Ecto neural progenitor cell (in vitro differentiated cells): ENCODE measurements at regions not wholly inside any gene's neighbourhood (a gene's known extent, or its start where the extent isn't known, plus 50 kb on each side); places are given as distances from the start of the nearest gene placed in this dataset.

Experiments
- DNase-seq: peaks from one replicate; pipeline ENCODE4 v3.0.0-alpha.2; 2018; ENCODE audit warnings: low spot score

DNA sequence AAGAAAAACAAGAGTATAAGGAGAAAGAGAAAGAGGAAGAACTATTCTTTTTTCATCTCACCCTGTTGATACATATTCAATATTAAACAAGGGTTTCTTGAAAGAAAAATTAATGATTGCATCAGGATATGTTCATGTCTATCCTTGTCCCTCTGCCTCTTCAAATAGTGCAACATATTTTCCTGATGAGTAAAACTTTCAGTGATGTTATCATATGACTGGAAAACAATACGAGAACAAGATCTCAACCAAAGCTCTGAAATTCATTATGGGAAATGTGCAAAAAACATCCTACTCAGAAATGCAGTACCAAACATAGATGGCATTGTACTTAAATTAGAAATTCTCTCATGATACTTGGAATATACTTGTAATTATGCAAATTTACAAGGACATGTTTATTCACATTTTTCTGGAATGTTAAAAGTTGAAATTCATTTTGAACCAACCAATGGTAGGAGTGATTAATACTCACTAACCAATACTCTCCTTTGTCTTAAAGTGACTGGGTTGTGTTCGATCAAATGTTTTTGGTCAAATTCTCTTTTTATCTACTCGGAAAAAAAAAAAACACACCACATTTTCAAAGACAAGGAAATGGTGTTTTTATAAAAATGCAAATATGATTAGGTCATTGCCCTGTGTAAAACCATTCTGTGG is 148.9 kb upstream of the GULP1 start:
- no peak for DNase-seq

DNA sequence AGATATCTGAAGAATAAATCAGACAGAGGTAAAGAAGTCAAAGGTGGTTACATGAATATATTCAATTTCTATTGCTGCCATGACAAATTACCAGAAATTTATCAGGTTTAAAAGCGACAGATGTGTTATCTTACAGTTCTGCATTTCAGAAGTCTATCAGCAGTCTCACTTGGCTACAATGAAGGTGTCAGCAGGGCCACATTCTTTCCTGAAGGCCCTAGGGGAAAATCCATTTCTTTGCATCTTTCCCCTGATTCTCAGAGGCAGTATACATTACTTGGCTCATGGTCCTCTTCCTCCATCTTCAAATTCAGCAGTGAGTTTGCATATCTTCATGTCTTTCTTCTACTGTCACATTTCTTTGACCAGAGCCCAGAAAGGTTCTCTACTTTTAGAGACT is 145.8 kb upstream of the GULP1 start:
- DNase-seq = no peak

DNA sequence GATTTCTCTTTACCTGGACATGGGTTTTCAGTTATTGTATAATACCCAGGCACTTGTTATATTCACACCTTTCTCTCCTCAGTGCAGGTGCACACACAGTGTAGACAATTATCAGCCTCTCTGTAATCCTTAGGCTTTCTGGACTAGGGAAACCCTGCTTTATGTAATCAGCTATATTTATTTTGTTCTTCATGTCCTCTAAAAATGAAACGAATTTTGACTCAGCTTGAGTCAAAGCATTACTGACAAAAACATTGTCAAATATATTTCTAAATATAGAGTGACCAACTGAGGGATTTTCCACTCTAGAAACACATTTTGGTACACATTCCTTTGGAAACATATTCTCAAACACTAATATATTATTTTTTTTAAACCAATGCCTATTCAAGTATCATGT is 144.8 kb upstream of the GULP1 start:
- no peak for DNase-seq

DNA sequence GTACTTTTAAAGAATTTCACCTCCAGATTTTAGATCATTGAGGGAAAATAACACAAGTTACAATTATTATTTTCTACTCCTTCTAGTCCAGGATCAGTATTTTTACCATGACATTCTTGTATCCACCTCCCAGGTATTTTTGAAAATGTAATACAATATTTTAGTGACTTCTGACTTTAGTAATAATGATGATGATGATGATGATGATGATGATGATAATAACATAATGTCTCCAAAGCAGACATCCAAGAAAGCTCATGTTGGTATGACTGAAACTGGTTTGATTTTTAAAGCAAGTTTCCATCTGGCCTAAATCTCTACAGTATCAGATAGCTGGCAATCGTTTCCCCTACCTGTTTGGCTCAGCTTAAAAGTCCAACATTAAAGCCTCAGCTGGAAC is 140.0 kb upstream of the GULP1 start:
- no peak for DNase-seq

DNA sequence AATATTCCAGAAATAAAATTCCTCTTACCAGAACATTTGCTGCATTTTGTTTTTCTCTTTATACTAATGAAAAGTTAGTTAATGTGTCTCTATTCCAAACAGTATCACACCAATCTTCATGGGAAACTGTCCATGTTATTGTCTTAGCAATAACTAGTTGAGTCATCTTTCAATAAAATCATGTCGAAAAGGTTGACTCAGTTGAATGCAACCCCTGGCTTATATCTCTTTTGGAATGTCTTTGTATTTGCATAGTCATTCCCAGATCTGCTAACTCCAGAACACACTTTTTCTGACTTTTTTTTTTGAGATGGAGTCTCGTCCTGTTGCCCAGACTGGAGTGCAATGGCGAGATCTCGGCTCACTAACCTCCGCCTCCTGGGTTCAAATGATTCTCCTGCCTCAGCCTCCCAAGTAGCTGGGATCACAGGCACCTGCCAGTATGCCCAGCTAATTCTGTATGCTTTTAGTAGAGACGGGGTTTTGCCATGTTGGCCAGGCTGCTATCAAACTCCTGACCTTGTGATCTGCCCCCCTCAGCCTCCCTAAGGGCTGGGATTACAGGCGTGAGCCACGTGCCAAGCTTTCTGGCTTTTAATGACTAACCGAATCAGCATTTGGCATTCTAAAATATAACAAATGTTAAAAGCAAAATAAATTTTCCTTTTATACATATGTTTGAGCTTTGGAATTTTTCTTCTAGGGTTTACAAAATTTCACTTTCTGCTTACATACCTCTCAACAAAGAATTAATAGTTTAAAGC is 133.2 kb upstream of the GULP1 start:
- DNase-seq = no peak

DNA sequence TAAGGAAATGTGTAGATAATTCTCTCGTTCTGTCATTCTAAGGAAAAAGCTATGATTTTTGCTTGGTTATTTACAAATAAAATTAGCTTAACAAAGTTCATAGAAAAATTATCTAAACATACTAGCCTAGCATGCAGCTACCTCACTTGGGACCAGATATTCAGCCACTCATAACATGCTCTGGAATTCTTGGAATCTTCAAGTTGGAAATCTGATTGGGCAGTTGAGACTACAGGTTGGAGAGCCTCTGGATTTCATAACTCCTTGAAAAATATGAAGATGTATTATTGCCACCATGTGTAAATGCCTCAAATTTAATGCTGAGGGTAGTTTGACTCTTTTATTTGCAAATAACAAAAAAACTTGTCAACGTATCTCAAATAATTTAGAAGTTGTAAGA is 132.2 kb upstream of the GULP1 start:
- no peak for DNase-seq

DNA sequence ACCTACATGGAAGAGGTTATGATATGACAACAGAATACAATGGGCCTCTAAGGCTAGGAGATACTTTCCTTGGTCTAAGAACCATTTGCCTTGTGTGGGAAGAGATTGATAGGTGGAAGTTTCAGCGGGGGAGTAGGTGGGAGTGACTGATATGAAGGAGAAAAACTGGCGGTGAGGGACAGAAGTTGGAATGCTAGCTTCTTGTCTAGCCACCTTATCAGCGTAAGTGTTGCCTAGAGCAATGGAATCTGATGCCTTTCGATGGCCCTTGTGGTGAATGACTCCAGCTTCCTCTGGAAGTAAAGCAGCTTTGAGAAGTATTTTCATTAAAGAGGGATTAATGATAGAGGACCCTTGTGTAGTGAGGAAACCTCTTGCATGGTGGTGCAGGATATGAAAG is 121.3 kb upstream of the GULP1 start:
- DNase-seq = no peak

DNA sequence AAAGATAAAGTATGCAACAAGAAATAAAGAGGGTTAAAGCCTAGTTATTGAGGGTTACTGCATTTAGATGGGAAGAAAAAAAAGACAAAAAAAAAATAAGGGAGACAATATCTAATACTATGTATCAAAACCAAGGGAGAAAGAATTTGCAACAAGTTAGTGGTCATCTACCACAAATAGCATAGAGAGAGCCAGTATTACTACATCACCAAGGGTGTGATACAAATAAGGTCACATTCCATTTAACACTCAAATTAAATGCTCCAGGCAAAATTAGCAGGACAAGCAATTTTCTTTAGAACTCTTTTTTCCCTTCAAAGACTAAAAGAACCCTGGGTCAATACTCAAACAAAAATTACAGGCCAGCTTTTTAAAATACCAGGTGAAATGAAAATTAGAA is 115.1 kb upstream of the GULP1 start:
- no peak for DNase-seq

DNA sequence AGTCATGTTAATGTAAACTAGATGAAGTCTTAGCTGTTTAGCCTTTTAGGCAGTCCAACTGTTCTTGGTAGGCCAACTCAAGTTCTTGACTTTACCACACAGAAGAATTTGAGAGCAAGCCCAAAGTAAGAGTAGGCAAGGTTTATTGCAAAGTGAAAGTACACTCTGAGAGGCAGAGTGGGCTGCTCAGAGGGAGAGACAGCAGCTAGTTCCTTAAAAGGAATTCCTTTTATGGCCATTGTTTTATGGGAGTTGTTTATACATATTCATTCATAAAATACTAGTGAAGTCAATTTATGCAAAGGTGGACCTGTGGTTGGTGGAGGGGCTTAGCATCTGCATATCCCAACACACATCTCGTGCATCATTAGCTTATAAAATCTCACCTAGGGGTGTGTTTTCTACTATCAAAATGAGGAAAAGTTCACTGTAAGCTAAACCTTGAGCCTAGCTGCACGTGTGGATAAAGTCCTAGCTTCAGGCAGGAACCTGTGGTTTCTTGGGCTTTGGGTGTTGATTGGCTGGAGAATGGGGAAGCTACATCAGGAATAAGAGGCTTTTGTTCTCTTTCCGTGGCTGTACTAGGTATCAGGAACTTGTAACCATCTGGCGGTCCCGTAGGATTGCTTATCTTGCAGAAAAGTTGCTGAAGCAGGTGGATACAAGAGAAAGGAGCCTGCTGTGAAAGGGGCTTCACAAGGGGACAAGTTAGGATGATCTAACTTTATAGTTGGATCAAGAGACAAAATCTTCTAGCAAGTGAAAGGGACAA is 110.4 kb upstream of the GULP1 start:
- no peak for DNase-seq

DNA sequence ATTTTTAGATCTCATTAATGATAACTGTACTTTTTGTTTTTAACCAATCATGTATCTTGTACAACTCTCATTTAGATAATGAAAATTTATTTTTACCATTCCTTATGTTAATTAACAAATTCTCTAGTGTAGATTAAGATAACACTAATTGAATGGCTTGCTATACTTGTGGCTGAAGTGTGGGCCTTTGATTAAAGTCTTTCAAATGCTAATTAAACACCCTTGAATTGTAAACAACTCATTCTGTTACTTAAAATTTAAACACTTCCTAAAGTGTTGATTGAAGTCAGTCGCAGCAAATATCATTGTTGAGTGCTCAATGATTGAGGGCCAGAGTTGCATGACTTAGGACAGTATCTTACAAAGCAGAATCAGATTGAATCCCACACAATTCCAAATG is 109.8 kb upstream of the GULP1 start:
- no peak for DNase-seq

DNA sequence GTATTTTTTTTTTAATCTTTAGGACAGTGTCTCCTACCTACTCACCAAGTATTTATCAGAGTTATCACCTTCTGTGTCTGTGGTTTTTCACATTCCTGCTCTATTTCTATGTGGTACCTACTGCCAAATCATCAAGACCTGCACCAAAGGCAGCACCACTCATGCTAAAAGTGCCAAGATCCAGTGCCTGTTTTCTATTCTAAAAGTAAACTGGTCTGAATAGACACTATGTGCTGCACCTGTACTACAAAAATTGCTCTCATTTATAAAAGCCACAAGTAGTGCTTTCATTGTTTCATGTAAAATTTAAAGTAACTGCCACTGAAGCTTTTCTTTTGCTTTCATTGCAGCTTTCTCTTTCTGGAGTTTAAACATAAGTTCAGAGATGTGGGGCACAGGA is 103.9 kb upstream of the GULP1 start:
- no peak for DNase-seq

DNA sequence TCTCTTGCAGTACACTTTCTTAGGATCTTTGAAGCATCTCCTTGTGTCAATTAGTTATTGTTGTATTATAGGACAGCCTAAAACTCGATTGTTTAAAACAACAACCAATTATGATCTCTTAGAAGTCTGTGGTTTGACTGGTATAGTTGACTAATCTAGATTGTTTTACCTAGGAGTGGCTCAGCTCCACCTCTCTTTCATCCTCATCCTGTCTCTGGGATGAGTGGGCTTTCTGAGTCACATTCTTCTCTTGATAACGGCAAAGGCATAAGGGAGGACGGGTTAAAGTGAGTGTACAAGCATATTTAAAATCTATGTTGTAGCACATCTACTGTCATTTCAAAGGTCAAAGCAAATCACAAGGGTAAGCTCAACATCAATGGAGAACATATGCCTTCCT is 102.3 kb upstream of the GULP1 start:
- no peak for DNase-seq

DNA sequence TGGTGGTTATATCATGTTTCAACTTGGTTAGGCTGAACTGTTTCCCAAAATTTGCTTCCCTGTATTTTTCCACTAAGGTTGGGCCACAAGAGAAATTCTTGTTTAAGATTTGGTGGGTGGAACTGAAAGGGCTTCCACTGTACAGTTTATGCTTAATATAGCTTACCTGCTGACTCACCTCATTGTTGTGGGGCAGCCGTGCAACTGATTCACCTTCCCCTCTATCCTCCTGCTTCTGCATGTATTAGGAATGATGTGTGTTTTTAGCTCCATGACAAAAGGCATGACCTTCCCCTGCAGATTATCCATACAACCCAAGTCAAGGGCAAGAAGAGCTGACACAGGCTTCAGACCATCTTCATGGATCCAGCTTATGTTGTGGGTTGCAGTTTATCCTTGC is 98.4 kb upstream of the GULP1 start:
- DNase-seq = no peak

DNA sequence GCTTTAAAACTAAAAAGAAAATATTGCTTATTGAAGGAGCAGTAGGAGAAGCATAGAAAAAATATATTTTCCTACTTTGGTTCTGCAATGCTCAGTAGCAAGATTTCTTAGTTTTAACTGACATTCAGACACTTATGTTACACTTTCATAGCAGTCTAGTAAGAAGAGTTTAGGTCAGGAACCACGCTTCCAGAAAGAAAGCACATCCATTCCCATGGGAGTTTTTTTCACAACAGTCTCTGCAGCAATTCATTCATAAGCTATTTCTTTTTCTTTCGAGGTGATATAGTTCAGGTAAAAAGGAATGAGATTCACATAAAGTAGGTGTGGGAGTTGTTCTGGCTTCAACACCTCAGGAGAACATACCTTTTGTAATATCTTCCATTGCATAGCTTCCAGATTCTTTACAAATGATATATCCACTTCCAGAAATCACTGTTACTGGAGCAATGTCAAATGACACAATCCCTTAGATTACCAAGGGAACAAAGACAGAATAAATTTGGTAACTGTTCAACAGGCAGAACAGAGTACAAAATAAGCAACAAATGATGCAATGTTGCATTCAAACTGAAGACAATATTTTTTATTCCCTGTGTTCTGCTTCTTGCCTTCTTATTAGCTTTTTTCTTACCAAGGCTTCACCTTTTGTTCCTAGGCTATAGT is 95.2 kb upstream of the GULP1 start:
- no peak for DNase-seq

DNA sequence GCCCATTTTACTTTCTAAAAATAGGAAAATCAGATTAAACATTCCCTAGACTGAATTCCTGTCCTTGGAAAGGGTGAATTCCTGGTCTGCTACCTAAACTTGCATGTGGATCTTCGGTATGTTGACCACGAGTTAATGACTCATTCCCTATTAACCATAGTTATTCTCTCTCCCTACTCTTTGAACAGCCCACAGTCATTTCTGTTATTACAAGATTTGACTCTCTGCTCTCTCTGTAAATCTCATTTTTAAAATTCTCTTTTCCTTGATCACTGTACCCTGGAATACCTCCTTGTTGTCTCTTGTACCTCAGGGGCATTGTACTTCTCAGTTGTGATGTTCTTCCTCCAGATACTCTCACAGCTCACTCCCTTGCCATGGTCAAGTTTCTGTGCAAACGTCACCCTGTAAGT is 92.0 kb upstream of the GULP1 start:
- no peak for DNase-seq

DNA sequence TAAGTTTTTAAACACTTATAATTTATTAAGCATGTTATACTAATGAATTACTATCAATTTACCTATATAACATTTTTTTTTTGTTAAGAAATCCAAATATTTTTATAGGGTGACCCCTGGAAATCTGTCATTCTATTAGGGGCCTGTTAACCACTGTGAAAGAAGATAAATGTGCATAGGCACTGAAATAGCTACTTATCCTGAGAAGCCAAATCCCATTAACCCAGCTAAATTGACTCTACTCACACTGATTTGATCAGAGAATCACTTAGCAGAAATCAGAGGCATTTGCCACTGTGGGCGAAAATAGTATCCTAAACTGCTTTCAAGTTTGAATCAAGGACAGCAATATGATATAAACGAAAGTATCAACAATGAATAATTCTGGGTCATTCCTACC is 90.0 kb upstream of the GULP1 start:
- no peak for DNase-seq

DNA sequence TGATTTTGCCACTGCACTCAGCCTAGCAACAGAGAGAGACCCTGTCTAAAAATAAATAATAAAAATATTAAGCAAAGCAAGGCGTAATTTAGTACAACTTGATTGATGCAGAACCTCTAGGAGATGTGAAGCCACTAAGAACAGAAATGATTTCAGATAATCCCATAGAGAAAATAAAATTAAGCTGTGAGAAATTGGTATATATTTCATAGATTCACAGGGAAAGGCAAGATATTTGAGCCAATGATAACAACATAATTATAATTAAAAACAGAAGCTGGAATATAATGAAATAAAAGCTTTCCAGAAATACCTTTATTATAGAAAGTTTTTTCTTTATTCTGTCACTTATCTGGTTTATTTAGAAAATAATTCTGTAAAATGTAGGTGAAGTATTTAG is 88.9 kb upstream of the GULP1 start:
- DNase-seq = no peak

DNA sequence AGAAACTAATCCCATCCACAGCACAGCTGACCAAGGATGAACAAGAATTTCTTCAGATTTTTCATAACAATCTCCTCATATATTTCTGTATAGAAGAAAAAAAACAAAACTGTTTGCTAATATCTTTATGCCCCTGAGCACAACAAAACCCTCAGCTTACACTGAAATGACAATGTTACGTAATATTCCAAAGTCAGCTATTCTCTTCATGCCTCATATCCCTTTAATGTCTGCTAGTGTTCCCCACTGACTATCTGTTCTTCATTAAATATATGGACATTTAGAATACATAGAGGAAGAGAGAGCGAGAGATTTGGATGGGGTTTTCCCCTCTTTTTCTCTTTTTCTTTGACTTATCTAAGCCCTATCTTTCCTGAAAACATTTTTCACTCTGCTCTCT is 87.9 kb upstream of the GULP1 start:
- DNase-seq = no peak

DNA sequence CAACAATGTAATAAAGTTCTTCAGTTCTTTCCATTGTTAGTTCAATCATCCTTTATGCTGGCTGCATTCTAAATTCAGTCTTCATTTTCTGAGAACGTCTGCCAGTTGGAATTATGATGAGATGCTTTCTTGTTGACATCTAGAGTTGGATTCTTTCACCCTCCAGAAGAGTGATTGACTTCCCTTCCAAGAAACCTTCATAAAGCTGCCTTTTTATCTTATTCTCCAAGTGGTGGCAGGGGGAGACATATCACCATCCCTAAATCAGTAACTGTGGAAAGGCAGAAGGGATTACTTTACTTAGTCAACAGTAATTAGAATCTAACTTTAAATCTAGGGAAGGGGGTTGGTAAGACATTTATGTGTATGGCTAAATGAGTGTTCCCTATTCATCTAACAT is 86.8 kb upstream of the GULP1 start:
- no peak for DNase-seq

DNA sequence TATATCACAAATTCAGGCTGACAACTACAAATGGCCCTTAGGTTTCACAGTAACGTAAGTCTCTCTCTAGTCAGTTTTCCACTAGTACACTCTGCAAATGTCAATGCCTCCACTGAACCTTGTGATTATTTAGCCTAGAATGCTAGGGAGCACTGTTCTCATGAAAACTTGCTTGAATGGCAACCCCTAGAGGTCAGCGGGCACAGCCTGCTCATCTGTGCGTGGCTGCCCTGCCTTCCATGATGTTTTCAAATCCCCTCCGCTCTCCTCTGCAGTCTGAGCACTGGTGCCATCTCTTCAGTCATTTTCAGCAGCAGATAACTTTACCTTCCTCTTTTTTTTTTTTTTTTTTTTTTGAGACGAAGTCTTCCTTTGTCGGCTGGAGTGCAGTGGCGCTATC is 84.1 kb upstream of the GULP1 start:
- DNase-seq = no peak

DNA sequence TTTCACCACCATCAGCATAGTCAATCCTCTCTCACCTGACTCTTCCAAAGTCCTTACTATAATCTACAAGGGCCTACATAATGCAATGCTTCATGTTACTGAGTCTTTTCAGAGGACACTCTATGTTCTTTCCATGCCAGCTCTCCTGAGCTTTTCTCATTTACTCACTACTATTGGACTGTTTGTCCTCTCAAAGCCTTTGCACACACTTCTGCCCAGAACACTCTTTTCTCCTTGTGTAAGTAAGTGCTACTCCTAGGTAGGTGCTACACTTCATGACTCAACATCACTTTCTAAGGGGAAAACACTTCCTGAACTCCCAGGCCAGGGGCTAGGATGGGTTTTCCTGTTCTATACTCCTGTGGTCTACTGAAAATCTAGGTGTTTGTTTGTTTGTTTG is 82.5 kb upstream of the GULP1 start:
- no peak for DNase-seq

DNA sequence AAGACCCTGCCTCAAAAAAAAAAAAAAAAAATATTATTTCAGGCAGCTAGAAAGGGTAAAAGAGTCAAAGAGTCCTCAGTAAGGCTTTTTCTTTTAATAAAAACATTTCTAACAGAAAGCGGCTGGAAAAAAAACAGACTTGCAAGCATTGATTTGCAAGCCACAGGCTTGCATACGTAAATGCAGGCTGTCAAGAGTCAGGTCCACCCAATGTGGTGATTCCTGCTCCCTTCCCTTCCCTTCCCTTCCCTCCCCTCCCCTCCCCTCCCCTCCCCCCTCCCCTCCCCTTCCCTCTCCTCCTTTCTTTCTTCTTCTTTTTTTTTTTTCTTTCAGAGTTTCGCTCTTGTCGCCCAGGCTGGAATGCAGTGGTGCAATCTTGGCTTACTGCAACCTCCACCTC is 74.4 kb upstream of the GULP1 start:
- no peak for DNase-seq

DNA sequence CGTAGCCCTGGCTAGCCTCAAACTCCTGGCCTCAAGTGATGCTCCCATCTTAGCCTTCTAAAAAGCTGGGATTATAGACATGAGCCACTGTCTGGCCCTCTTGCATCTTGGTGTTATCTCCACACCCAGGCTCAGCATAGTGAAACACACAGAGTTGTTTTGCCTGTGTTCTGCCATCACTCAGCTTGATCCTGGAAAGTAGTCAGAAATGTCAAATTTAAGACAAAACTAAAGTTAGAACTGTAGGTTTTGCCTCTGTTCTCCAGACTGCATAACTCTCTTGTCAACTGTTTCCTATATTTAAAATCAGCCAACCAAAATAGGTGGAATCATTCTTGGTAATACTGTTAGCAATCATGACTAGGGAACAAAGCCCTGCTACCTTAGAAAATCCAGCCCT is 72.1 kb upstream of the GULP1 start:
- no peak for DNase-seq
